Rectal smooth muscle tissue (tissue), 1 donor: ENCODE measurements at regions not wholly inside any gene's neighbourhood (a gene's known extent, or its start where the extent isn't known, plus 50 kb on each side); places are given as distances from the start of the nearest gene placed in this dataset.

Source experiments
- H3K27ac ChIP-seq: one replicate; pipeline ENCODE4 v1.7.0; 2013; ENCODE audit warnings: low read depth, low read length, inconsistent platforms
- H3K27me3 ChIP-seq: one replicate; pipeline ENCODE4 v1.7.0; 2013; ENCODE audit warnings: low read length; ENCODE audit not compliant: control insufficient read depth, insufficient read depth
- H3K36me3 ChIP-seq: one replicate; pipeline ENCODE4 v1.7.0; 2013; ENCODE audit warnings: low read length; ENCODE audit not compliant: control insufficient read depth, insufficient read depth
- H3K4me1 ChIP-seq: one replicate; pipeline ENCODE4 v1.7.0; 2013; ENCODE audit warnings: low read length; ENCODE audit not compliant: control insufficient read depth, insufficient read depth
- H3K4me3 ChIP-seq: one replicate; pipeline ENCODE4 v1.7.0; 2013; ENCODE audit warnings: low read length
- H3K9ac ChIP-seq: one replicate; pipeline ENCODE4 v1.7.0; 2013; ENCODE audit warnings: low read length

DNA sequence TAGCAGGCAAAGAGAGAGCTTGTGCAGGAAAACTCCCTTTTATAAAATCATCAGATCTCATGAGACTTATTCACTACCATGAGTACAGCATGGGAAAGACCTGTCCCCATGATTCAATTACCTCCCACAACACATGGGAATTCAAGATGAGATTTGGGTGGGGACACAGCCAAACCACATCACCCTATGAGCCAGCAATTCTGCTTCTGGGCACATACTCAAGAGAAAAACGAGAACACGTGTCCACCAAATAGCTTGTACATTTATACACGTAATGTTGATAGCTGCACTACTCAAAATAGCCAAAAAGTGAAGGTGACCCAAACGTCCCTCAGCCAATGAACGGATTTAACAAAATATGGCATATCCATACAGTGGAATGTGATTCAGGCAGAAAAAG lies 94.5 kb upstream of the DHRSX start:
- Histone ChIP-seq H3K9ac (no peak overlapping the region), H3K36me3 (no peaks in the 10 kb centered on the region), H3K27ac (no peak overlapping the region), H3K4me1 (no peaks in the 10 kb centered on the region), H3K27me3 (no peaks in the 10 kb centered on the region), H3K4me3 (no peak overlapping the region)

DNA sequence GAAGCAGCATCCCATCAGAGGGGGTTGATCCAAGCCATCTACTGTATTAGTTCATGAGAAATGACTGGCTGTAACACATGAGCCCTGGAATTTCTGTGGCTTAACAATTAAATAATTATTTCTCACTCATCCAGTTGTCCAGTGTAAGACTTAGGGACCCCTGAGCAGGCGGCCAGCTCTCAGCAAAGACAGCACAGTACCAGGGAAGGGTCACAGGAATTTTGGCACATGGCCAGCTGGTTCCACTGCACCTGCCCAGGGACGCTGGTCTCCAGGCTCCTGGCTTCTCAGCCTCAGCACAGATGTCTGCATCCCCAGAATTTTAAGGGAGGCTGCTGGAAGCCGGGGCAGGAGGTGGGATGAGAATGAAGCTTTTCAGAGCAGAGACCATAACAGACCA lies 93.7 kb upstream of the DHRSX start:
- Histone ChIP-seq H3K27ac (no peak overlapping the region), H3K27me3 (no peaks in the 10 kb centered on the region), H3K9ac (no peak overlapping the region), H3K36me3 (no peaks in the 10 kb centered on the region), H3K4me3 (no peak overlapping the region), H3K4me1 (no peaks in the 10 kb centered on the region)

DNA sequence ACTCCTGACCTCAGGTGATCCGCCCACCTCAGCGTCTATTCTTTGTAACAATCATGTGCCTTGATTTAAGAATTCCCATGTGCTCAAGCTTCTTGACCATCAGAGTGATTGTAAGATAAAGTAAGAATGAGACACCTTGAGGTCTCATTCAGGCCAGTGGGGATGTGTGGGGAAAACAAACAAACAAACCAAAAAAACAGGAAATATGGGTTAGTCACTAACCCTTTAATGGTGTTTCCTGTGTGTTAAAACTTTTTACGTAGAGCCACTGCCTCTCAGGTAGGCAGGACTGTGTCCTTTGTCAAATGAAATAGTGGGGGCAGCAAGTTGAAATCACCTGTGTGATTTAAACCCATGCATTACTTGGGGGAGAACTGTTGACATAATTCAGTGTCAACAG lies 91.5 kb upstream of the DHRSX start:
- Histone ChIP-seq H3K4me1 (no peaks in the 10 kb centered on the region), H3K27ac (no peak overlapping the region), H3K36me3 (no peaks in the 10 kb centered on the region), H3K27me3 (no peaks in the 10 kb centered on the region), H3K9ac (no peak overlapping the region), H3K4me3 (no peak overlapping the region)

DNA sequence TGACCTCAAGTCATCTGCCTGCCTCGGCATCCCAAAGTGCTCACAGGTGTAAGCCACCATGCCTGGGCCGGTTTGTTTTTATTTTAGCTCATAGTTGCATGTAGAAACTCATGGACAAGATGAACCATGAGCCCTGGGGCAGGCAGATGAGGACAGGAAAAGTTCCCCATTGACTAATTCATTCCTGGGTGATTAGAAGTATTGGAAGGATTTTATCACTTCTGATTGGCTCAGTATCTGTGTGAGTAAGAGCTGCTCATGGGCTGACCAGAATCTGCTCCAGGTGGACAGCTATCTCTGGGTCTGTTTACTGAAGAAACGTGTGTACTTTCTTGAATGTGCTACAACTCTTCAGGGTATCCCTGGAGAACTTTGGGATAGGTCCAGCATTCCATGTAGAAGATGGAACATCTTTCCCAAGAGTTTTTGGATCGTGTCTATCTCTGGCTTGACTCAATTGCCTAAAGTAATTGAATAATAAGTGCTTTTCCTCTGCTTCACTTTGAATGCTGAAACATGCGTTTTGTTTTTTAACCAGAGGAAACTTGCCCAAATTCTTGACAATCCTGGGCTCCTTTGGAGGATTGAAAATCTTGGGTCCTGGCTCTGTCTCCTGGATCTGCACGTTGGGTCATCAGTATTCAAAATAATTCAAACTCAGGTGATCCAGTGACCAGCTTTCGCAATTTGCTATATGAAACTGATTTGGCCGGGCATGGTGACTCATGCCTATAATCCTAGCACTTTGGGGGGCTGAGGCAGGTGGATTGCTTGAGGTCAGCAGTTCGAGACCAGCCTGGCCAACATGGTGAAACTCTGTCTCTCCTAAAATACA lies 88.6 kb upstream of the DHRSX start:
- H3K27ac ChIP-seq, result no peak overlapping the region
- no peaks in the 10 kb centered on the region for H3K36me3 ChIP-seq
- no peaks in the 10 kb centered on the region for H3K27me3 ChIP-seq
- no peaks in the 10 kb centered on the region for H3K4me1 ChIP-seq
- no peak overlapping the region for H3K4me3 ChIP-seq
- no peak overlapping the region for H3K9ac ChIP-seq

DNA sequence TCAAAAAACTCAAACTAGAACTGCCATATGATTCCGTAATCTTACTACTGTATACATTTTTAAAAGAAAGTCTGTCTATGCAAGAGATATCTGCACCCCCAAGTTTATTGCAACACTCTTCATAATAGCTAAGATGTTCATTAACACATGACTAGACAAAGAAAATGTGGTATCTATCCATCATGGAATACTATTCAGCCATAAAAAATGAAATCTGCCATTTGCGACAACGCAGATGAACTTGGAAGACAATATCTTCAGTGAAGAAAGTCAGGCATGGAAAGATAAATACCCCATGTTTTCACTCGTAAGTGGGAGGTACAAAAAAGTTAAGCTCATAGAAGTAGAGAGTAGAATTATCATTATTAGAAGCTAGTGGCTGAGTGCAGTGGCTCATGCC lies 87.3 kb upstream of the DHRSX start:
- Histone ChIP-seq H3K9ac (no peak overlapping the region), H3K4me1 (no peaks in the 10 kb centered on the region), H3K27ac (no peak overlapping the region), H3K27me3 (peaks cover 1% of the 10 kb centered on the region), H3K36me3 (no peaks in the 10 kb centered on the region), H3K4me3 (no peak overlapping the region)

DNA sequence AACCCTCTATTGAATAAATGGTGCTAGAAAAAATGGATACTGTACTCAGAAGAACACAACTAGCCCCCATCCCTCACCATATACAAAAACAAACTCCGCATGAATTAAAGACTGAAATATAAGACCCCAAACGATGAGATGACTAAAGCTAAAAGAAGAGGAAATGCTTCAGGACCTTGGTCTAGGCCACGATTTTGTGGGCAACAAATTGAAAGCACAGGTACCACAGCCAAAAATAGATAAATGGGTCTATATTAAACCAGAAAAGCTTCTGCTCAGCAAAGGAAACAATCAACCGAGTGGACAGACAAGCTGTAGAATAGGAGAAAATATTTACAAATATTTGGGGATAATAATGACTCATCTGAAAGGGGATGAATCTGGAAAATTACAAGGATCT lies 86.4 kb upstream of the DHRSX start:
- Histone ChIP-seq H3K4me1 (no peaks in the 10 kb centered on the region), H3K27me3 (peaks cover 2% of the 10 kb centered on the region), H3K4me3 (no peak overlapping the region), H3K27ac (no peak overlapping the region), H3K9ac (no peak overlapping the region), H3K36me3 (no peaks in the 10 kb centered on the region)

DNA sequence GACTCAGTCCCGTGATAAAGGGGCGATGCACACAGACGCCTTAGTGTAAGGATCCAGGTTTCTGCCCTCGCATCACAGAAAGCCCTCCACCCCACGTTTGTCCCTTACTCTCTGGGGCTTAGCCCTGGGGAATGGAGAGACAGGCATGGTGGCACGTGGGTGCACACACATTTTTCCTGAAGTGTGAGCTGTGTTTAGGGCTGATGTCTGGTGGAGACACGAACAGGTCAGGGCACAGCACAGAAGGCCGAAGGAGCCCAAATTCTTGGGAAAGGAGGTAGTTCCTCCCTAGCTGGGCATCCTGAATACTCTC lies 84.3 kb upstream of the DHRSX start:
- Histone ChIP-seq H3K36me3 (no peaks in the 10 kb centered on the region), H3K9ac (no peak overlapping the region)

DNA sequence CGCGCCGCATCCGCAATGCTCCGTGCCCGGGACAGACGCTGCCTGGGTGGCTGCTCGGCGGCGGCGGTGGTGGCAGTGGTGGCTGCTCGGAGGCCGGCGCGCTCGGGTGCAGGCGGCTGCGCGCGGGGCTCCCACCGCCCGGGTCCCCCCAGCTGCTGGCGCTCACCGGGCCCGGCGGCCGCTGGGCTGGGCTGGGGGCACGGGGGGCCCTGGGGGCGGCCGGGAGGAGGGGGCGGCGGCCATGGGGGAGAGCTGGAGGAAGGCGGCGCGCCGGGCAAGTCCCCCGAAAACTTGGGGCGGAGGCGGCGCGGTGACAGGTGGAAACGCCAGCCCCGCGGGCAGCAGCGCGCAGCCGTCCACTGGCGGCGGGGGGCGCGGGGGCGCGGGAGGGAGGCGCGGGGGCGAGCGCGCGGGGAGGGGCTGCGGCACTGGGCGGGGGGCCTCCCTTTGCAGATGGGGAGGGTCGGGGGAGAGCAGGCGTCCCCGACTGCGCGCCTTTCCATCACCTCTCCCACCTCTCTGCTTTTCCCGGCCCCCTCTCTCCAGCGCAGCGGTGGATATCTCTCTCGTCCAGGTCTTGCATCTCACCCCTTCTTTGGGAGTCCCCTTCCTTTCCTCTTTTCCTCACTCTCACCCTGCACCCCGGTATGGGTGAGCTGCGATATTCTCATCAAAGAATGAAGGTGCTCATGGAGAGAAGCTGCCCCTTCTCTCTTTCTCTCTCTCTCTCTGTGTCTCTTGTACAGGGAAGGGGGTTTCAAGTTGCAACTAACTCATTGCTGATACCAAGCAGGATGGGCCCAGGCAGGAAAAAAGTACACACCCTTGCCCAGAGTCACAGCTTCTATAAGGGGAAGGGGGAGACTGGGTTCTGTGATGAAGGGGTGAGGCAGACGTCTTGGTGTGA lies 83.7 kb upstream of the DHRSX start:
- Histone ChIP-seq H3K27me3 (peaks cover 12% of the 10 kb centered on the region), H3K4me3 (no peak overlapping the region), H3K27ac (no peak overlapping the region), H3K36me3 (no peaks in the 10 kb centered on the region), H3K9ac (no peak overlapping the region), H3K4me1 (no peaks in the 10 kb centered on the region)

More for the DNA sequence above, 84.3 kb upstream of the DHRSX start:
- H3K27me3 ChIP-seq, result peaks cover 12% of the 10 kb centered on the region
- H3K4me3 ChIP-seq, result no peak overlapping the region
- H3K4me1 ChIP-seq, result no peaks in the 10 kb centered on the region
- no peak overlapping the region for H3K27ac ChIP-seq

DNA sequence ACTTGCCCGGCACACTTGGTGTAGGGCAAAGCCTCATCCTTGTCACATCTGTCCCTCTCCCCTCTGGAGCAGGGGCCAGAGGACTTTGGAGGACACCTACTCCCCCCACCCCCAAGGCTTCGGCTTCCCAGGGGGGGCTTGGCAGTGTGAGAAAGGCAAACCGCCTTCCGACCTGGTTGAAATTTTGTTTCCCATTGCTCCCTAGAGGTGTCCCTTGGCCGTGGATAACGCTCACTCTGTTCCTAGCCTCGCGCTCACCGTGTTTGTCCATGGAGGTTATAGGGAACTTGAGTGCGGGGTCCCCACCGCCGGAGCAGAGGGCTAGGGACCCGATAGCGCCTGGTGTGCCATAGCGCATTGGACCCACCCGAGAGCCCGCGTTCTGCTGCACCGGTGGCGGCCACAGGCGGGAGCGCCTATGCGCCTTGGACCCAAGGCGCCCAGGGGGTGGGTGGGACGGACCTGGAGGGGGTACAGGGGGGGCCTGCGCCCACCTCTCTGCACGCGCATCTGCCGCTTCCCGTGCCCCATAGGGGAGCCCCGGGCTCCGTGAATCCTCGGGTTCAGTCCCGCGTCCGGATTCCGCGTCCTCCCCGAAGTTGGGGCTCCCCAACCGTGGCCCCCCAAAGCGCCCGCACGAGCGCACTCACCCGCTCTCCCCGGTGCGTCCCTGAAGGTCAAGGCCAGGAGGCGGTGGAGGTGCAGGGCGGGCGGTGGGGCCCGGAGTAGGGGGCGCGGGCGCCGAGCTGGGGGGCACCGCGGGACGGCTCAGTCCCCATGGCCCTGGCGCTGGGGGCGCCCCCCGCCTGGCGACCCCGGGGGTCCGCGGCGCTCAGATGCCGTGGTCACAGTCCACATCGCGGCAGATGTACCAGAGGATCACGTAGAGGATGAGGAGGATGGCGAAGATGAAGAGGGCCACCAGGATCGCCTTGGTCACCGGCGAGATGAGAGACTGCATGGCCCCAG lies 82.7 kb upstream of the DHRSX start:
- Histone ChIP-seq H3K4me1 (no peaks in the 10 kb centered on the region), H3K27ac (no peak overlapping the region), H3K36me3 (no peaks in the 10 kb centered on the region), H3K27me3 (peaks cover 12% of the 10 kb centered on the region), H3K4me3 (no peak overlapping the region), H3K9ac (no peak overlapping the region)

DNA sequence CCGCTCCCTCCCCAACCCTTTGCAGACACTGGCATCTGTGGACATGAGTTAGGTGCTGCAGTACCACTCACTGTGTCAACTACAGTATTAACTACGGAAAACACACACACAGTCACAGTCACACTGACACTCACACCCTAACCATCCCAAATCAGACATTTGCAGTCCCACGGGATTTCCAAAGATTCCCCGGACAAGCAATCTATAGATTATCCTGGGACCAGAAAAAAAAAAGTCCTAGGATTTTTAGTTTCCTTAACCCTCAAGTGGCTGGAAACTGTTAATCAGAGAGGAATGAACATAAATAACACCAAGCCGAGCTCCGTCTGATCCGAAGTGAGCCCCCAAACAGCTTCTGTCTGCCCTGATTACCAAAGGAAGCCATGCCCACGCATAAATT lies 81.9 kb upstream of the DHRSX start:
- Histone ChIP-seq H3K27me3 (peaks cover 12% of the 10 kb centered on the region), H3K9ac (no peak overlapping the region), H3K4me1 (no peaks in the 10 kb centered on the region), H3K27ac (no peak overlapping the region), H3K4me3 (no peak overlapping the region), H3K36me3 (no peaks in the 10 kb centered on the region)

DNA sequence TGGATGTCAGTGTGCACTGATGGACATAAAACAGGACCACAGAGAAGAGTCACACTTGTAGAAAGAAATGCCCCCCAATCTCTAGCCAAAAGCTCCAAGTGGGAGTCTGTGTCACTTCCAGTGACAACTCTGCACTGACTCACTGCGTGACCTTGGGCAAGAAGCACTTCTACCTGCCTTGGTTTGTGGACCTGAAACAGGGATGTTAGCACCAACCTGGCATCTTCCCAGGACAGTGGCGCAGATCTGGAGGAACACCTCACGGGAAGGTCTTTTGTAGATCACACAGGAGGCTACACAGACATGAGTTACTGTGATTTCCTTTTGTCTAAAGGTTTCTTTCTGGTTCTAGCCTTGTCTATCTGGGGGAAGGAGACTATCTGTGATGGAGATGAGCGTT lies 80.5 kb upstream of the DHRSX start:
- no peak overlapping the region for H3K9ac ChIP-seq
- no peaks in the 10 kb centered on the region for H3K4me1 ChIP-seq
- H3K27ac ChIP-seq, result no peak overlapping the region
- H3K36me3 ChIP-seq, result no peaks in the 10 kb centered on the region
- H3K27me3 ChIP-seq, result peaks cover 12% of the 10 kb centered on the region
- no peak overlapping the region for H3K4me3 ChIP-seq

DNA sequence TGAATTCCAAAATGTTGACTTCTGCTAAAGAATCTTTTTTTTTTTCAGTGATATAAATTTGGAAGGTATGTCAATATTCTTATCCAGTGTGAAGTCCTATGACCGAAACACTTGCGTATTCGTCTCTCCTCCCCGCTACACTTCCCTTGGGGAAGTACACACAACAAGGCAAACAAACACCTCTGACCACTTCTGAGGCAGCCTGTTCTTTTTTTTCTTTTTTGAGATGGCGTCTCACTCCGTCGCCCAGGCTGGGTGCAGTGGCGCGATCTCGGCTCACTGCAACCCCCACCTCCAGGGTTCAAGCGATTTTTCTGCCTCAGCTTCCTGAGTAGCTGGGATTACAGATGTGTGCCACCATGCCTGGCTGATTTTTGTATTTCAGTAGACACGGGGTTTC lies 78.1 kb upstream of the DHRSX start:
- H3K4me3 ChIP-seq, result no peak overlapping the region
- peaks cover 12% of the 10 kb centered on the region for H3K27me3 ChIP-seq
- H3K4me1 ChIP-seq, result no peaks in the 10 kb centered on the region
- no peak overlapping the region for H3K27ac ChIP-seq
- H3K36me3 ChIP-seq, result no peaks in the 10 kb centered on the region
- H3K9ac ChIP-seq, result no peak overlapping the region
